GM19463 (cell line): ENCODE measurements at regions not wholly inside any gene's neighbourhood (a gene's known extent, or its start where the extent isn't known, plus 50 kb on each side); places are given as distances from the start of the nearest gene placed in this dataset.

Experiments
- ATAC-seq: cut with Tn5 transposase; IDR thresholded peaks from one replicate; pipeline ENCODE4 v1.9.1; 2021; ENCODE audit warnings: mild to moderate bottlenecking, moderate library complexity; ENCODE audit not compliant: unreplicated experiment

GRCh38 chr2:203789618-203790017, 78.0 kb upstream of the CTLA4 start:
- no peak for ATAC-seq

DNA sequence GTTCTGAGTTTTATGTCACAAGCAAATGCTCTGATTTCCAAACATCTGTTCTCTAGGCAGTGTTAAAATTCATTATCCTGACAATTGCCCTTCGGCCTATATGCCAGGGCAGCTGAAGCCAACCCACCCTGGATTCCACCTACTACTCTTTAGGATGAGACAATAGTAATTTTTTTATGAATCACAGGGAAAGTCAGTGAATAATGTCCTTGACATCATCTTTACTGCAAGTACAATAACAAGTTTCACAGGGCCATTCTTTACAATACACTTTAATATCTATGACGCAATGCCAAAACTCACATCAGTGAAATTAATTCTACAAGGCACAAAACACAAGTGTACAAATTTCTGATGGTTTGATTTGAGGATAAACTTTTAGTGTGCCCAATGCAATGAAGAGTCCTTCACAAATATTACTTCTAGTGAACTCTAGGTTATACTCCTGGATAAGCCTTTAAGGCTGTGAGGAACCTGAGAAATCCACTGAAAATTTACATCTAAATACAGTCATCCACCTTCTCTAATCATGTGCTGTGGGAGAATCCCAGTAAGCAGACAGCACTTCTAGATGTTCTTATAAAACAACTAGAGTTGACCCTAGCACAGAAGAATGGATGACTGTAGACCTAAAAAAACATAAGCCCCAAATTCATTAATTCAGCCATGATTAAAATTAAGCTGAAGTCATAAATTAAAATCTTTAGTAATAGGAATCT, 77.3 kb upstream of the CTLA4 start:
- ATAC-seq, result no peak

DNA sequence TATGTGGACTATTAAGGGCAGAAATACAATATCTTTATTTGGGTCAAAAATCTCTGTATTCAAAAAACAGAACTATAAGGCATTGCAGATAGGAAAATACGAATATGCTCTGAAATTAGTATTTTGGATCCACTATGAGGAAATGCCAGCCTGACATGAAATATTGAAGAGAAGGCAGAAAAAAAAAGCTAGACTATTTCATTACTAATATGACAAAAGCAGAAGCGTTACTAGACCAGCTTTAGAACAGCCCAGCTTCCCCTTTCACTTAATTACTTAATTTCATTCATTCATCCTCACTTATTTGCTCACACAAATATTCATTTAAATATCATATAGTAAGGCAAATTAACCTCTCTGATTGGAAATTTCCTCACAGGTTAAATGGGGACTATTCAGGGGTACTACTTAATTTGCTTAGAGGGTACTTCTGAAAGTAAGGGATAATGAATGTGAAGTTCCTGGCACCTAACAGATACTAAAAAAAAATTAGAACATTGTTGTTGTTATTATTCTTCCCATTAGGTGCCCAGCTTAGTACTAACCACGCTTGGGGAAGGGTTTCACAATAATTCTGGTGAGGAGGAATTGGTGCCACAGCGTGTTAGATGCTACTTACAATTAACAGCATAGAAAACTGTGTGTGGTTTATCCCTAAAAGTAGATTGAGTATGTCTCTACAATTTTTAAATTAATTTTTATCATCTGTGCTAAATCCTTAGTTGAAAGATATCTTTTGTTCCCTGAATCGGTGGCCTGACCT, 71.1 kb upstream of the CTLA4 start:
- ATAC-seq, result no peak

DNA sequence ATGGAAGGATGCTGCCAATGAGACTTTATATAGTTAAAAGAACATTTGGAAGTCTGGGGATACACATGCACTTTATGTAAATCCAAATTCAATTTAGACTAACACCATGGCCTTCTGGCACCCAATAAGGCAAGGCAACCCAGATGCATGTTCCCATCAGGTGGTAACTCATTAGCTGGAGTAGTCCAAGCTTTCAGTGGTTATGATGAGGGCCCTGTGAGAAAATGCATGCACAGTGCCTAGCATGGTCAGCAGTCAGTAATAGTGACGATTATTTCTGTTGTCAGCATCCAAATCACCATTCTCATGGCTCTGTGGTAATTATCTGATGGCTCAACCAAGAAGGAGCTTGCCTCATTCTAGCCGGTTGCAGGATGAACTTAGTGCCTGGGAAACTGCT, 70.3 kb upstream of the CTLA4 start:
- no peak for ATAC-seq

- ATAC-seq, result no peak
Measured at GRCh38 chr2:203797712-203798111, 69.9 kb upstream of the CTLA4 start.

DNA sequence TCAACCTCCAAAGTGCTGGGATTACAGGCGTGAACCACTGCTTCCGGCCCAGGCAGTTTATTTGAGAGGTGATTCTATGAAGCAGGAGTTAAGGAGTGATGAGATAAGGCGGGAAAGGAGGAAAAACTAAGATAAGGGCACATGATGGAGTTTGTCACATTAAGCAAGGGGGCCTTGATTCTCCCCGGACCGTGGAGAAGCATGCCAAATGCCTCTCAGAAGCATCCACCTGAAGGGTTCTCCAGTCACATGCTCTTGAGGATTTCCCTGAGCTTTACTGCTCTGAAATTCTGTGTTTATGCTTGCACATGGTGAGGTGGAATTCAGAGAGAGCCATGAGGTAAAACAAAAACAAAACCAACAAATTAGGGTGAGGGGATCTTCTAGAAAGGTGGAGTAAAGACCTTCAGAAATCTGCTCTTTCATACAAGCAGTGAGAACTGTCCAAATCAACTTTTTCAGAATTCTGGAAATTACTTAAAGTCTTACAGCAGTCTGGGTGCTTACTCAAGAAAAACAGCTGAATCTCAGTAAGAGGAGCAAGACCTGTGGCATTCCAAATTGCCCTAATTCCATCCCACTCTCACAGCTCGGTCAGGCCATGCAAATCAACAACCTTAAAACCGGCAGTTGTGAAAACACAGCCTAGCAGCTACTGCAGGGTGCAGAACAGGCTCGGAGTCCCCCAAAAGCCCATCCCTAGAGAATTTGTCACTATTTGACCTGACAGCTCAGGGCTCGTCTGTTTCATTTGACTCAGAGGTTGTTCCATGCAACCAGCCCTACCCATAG, 69.1 kb upstream of the CTLA4 start:
- peak; percentile 33 for ATAC-seq

DNA sequence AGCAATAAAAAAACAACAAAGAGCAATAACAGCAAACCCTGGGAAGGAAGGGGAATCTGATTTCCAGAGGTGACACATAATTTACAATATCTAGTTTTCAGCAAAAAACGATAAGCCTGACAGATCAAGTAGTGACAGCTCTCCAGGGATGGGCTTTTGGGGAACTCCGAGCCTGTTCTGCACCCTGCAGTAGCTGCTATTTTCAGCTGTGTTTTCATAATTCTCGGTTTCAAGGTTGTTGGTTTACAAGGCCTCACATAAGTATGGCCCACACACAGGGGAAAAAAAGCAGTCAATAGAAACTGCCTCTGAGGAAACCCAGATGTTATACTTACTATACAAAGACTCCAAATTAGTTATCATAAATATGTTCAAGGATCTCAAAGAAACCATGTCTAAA, 67.7 kb upstream of the CTLA4 start:
- ATAC-seq, result peak; percentile 97

- no peak for ATAC-seq
Measured at GRCh38 chr2:203800783-203801182, 66.8 kb upstream of the CTLA4 start.

DNA sequence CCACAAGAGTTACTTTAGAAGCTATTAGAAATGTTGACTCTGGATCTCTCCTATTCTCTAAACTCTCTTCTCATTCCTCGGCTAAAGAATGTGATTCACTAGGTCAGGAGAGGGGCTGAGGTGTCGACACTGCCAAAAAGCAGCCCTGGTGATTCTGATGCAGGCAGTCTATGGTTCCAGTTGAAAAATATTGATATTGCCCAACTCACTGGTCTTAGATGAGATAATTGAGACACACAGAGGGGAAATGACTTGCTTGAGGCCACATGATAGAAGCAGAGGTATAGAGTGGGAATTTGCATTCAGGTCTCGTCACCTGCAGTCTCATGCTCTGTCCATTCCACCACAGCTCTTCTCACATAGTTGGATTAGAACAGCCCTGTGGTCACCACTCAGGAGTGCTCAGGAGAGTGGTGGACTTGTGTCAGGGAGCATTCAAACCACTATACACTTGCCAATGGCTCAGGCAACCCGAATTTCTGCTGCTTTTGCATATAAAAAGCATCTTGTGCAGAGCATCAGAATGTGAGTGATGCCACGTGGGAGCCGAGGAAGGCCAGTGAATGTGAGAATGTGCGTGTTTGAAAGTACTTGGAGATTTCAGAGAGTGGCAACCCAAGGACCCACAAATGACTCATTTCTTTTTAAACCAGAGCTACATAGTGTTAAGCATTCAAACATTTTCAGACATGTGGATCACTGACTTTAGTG, 65.1 kb upstream of the CTLA4 start:
- ATAC-seq, result no peak

DNA sequence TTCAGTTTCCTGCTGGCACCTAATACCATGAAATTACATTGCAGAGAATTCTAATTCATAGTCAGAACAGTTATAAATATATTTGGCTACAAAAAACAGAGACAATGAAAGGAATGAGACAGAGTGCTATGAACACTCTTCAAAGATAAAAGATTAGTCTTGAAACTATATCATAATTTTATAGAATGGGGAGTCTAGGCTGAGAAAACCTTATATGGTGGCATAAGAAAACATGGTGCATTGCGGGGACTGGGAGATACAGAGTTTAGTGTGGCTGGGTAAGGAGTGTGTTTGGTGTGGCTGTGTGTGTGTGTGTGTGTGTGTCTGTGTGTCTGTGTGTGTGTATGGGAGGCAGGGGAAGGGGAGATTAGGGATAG, 64.5 kb upstream of the CTLA4 start:
- no peak for ATAC-seq

GRCh38 chr2:203804070-203804469, 63.5 kb upstream of the CTLA4 start:
- no peak for ATAC-seq

GRCh38 chr2:203804764-203805485, 62.6 kb upstream of the CTLA4 start:
- ATAC-seq, result no peak

DNA sequence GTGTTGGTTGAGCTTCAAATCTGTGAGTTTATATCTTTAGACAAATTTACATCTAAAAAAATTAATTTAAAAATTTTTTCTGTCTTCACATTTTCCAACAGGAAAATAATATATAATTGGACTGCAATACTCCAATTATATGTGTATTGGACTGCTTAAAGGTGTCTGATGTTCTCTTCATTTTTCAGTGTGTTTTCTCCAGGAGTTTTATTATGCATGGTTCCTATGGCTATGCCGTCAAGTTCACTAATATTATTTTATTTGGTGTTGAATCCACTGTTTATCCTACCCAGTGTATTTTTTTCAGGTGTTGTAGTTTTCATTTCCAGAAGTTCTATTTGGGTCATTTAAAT, 62.1 kb upstream of the CTLA4 start:
- ATAC-seq, result no peak

DNA sequence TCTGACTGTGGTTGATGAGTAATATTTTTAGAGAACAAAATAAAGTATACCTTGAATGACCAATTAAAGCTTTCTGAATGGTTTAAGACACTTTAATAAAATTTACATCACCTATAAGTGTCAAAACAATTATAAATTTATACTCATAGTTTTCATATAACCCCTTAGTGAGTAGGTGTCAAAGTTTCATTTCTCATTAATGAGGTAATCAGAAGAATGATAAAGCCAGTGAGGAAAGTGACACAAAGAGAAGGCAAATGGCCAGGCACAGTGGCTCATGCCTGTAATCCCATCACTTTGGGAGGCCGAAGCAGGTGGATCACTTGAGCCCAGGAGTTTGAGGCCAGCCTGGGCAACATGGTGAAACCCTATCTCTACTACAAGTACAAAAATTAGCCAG, 60.8 kb upstream of the CTLA4 start:
- ATAC-seq, result no peak

DNA sequence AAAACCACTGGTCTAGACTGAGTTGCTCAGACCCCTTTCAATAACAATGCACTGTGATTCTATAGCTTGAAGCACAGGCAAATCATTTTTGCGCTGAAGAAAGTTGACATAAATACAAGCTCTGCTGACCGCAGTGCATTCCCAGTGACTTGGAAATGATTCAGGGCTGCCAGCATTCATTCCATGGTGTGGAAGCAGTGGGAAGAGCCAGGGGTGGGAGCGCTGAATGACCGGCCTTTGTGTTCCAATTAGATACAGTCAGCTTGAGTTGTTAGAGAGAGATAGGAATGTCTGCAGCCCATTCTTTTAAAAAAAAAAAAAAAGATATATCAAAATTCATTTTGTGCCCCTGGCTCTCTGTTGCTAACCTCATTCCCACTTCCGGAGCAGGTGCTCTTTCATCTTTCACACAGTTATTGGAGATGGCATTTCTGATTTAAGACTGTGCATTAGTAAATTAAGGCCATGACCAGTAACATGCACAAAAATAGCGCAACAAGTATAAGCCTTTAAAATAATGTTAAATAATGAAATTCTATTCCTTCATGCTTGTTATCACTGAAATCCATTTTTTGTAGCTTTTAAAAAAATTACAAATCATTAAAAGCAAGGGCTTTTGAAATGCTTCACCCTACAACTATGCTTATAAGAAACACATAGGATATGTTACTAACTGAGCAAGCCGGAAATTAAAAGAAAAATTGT, 59.4 kb upstream of the CTLA4 start:
- ATAC-seq, result no peak

DNA sequence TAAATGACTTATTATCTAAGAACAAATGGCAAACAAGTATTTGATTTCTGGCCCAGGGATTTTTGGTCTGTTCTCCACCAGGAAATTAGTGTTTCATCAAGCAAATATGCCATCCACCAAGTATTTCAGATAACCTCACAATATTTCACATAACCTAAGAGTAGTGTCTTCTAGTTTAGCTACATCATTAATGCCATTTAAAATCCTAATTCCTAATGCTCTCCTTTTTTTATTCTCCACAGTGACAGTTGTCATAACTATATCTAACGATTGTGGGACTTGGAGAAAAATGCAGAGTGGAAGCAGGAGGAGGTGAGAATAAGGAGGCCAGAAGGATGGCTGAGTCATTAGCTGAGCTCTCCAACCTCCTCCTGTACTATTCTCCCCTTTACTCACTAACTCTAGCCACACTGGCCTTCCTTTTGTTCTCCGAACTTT, 58.5 kb upstream of the CTLA4 start:
- ATAC-seq, result no peak

- no peak for ATAC-seq
Measured at GRCh38 chr2:203809991-203810510, 57.5 kb upstream of the CTLA4 start.

DNA sequence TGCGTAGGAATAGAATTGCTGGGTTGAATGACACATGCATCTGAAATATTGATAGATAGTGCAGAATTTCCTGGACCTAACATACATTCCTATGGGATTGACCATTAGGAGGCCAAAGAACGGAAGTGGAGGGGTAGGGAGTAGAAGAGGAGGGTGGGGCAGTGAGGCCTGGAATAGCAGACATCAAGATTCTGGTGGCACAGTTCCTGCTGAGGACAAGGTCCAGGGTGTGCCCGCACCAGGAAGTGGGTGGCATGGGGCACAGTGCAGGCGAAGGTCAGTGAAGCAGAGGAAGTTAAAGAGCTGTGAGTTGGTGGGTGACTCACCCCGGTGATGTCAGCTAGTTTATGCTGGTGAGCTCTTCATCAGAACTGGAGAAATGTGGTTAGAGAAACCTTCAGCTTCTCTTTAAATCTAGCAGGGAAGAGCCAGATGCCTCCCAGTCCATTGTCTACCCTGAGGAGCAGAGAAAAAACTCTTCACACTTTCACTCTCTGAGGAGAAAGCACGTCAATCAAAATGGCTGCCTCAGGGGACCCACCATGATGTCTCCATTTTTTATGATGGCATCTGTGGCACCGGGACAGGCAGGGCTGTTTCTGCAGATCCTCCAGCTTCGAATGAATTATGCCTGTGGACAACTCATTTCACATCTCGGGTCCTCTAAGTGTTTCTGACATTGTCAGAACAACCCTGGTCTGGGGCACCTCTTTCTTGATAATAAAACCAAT, 55.9 kb upstream of the CTLA4 start:
- peak; percentile 96 for ATAC-seq
